HEK293 (cell line): ENCODE measurements at regions not wholly inside any gene's neighbourhood (a gene's known extent, or its start where the extent isn't known, plus 50 kb on each side); places are given as distances from the start of the nearest gene placed in this dataset.

Experiments used
- CTCF ChIA-PET: fragments of 350-600 bp; formaldehyde crosslinking; extraction: SDS; loops from one replicate; lab custom pipeline; 2021; ENCODE audit warnings: antibody characterized with exemption; lab: Yijun Ruan, JAX
- POLR2A ChIA-PET: fragments of 300-600 bp; formaldehyde crosslinking; extraction: SDS; loops from one replicate; lab custom pipeline; 2020; ENCODE audit warnings: antibody characterized with exemption, inconsistent platforms; lab: Yijun Ruan, JAX
- H3K27ac ChIP-seq: fragments of 200-500 bp; sonication (Bioruptor generic); 2 replicates; pipeline ENCODE4 v1.5.1; 2014; ENCODE audit warnings: low read depth, low read length, control low read depth, inconsistent platforms; ENCODE audit errors: extremely low read depth
- H3K36me3 ChIP-seq, 2 experiments: fragments of 200-500 bp in 1 of 2; sonication (Bioruptor generic) in 1 of 2; 1 replicate in 1 of 2; 2 replicates in 1 of 2; pipeline ENCODE4 v1.5.1; 2014 to 2017; ENCODE audit warnings: inconsistent platforms in 2 of 2, low read length in 2 of 2; ENCODE audit not compliant: control insufficient read depth in 2 of 2, insufficient read depth in 1 of 2
- H3K4me1 ChIP-seq: fragments of 200-500 bp; sonication (Bioruptor generic); 2 replicates; pipeline ENCODE4 v1.5.1; 2014; ENCODE audit warnings: mild to moderate bottlenecking, low read length, inconsistent platforms; ENCODE audit not compliant: control insufficient read depth, insufficient read depth
- H3K4me3 ChIP-seq: 2 replicates; pipeline ENCODE4 v1.5.1; 2011; ENCODE audit warnings: low read depth, mild to moderate bottlenecking, control low read depth, low read length, moderate library complexity
- H3K9me3 ChIP-seq: fragments of 200-500 bp; sonication (Bioruptor generic); 2 replicates; pipeline ENCODE4 v1.5.1; 2014; ENCODE audit warnings: low read depth, low read length, inconsistent platforms; ENCODE audit not compliant: control insufficient read depth, insufficient read depth
- BCL11A ChIP-seq: fragments of 450-650 bp; formaldehyde crosslinking; IDR thresholded peaks from 2 replicates; pipeline ENCODE4 v1.5.1; 2016; ENCODE audit warnings: low read depth, missing biosample characterization, missing genetic modification characterization
- GLI4 ChIP-seq: fragments of 450-650 bp; formaldehyde crosslinking; IDR thresholded peaks from 2 replicates; pipeline ENCODE4 v1.5.1; 2016; ENCODE audit warnings: missing biosample characterization, missing genetic modification characterization
- OSR2 ChIP-seq: fragments of 450-650 bp; formaldehyde crosslinking; IDR thresholded peaks from 2 replicates; pipeline ENCODE4 v1.5.1; 2016; ENCODE audit warnings: missing biosample characterization, missing genetic modification characterization
- PRDM4 ChIP-seq: fragments of 450-650 bp; formaldehyde crosslinking; IDR thresholded peaks from 2 replicates; pipeline ENCODE4 v1.5.1; 2017; ENCODE audit warnings: missing biosample characterization, missing genetic modification characterization
- SP3 ChIP-seq: fragments of 450-650 bp; formaldehyde crosslinking; IDR thresholded peaks from 2 replicates; pipeline ENCODE4 v1.5.1; 2016; ENCODE audit warnings: missing biosample characterization, missing genetic modification characterization
- WT1 ChIP-seq: fragments of 450-650 bp; formaldehyde crosslinking; IDR thresholded peaks from 2 replicates; pipeline ENCODE4 v1.5.1; 2016; ENCODE audit warnings: missing biosample characterization, missing genetic modification characterization
- ZBTB49 ChIP-seq: fragments of 450-650 bp; formaldehyde crosslinking; IDR thresholded peaks from 2 replicates; pipeline ENCODE4 v1.5.1; 2016; ENCODE audit warnings: missing biosample characterization, missing genetic modification characterization, low read depth
- ZFP3 ChIP-seq: fragments of 450-650 bp; formaldehyde crosslinking; IDR thresholded peaks from 2 replicates; pipeline ENCODE4 v1.5.1; 2016; ENCODE audit warnings: low read depth, missing biosample characterization, missing genetic modification characterization
- ZFP41 ChIP-seq: fragments of 450-650 bp; formaldehyde crosslinking; IDR thresholded peaks from 2 replicates; pipeline ENCODE4 v1.5.1; 2016; ENCODE audit warnings: missing biosample characterization, missing genetic modification characterization, borderline replicate concordance
- ZIC2 ChIP-seq: fragments of 450-650 bp; formaldehyde crosslinking; IDR thresholded peaks from 2 replicates; pipeline ENCODE4 v1.5.1; 2016; ENCODE audit warnings: missing biosample characterization, missing genetic modification characterization
- ZNF121 ChIP-seq: fragments of 450-650 bp; formaldehyde crosslinking; IDR thresholded peaks from 2 replicates; pipeline ENCODE4 v1.5.1; 2016; ENCODE audit warnings: missing biosample characterization, missing genetic modification characterization
- ZNF248 ChIP-seq: fragments of 450-650 bp; formaldehyde crosslinking; IDR thresholded peaks from 2 replicates; pipeline ENCODE4 v1.5.1; 2017; ENCODE audit warnings: missing biosample characterization, missing genetic modification characterization
- ZNF404 ChIP-seq: fragments of 450-650 bp; formaldehyde crosslinking; IDR thresholded peaks from 2 replicates; pipeline ENCODE4 v1.5.1; 2017; ENCODE audit warnings: missing biosample characterization, missing genetic modification characterization
- ZNF449 ChIP-seq: fragments of 450-650 bp; formaldehyde crosslinking; IDR thresholded peaks from 2 replicates; pipeline ENCODE4 v1.5.1; 2017; ENCODE audit warnings: missing biosample characterization, mild to moderate bottlenecking, missing genetic modification characterization, moderate library complexity
- ZNF501 ChIP-seq: fragments of 450-650 bp; formaldehyde crosslinking; IDR thresholded peaks from 2 replicates; pipeline ENCODE4 v1.5.1; 2016; ENCODE audit warnings: missing biosample characterization, missing genetic modification characterization
- ZNF514 ChIP-seq: fragments of 450-650 bp; formaldehyde crosslinking; IDR thresholded peaks from 2 replicates; pipeline ENCODE4 v1.5.1; 2016; ENCODE audit warnings: missing biosample characterization, missing genetic modification characterization
- ZNF629 ChIP-seq: fragments of 450-650 bp; formaldehyde crosslinking; IDR thresholded peaks from 2 replicates; pipeline ENCODE4 v1.5.1; 2017; ENCODE audit warnings: missing biosample characterization, missing genetic modification characterization
- ZNF654 ChIP-seq: fragments of 450-650 bp; formaldehyde crosslinking; IDR thresholded peaks from 2 replicates; pipeline ENCODE4 v1.5.1; 2016; ENCODE audit warnings: low read depth, missing biosample characterization, missing genetic modification characterization

GRCh38 chr1:221470000-221470698 lies 271.7 kb downstream of the DUSP10 start (continued):
- TF ChIP-seq ZNF449 (tag by site-specific recombination): no peak
- no peak for TF ChIP-seq ZNF248 (tag by site-specific recombination)
- no peak for TF ChIP-seq ZNF654 (tag by site-specific recombination)
- no peak for TF ChIP-seq WT1
- TF ChIP-seq ZNF514: no peak

- Histone ChIP-seq H3K27ac (no peak overlapping the region), H3K9me3 (no peaks in the 10 kb centered on the region), H3K4me1 (no peaks in the 10 kb centered on the region), H3K4me3 (no peak overlapping the region)
- CTCF ChIA-PET: no interaction called here
- TF ChIP-seq ZNF654 (tag by site-specific recombination): no peak
- no peak for TF ChIP-seq ZBTB49 (tag by site-specific recombination)
- TF ChIP-seq ZFP3 (tag by site-specific recombination): no peak
- TF ChIP-seq, all 188 proteins: peak for 0
- no peaks in the 10 kb centered on the region for H3K36me3 ChIP-seq
- POLR2A ChIA-PET: no interaction called here
These were observed 268.5 kb downstream of the DUSP10 start for GRCh38 chr1:221473411-221473810.

GRCh38 chr1:221477252-221477651 lies 264.6 kb downstream of the DUSP10 start:
- CTCF ChIA-PET: interaction anchor here (0.6 to 3.0 kb wide), 20 partner anchors 9 to 1588 kb away, joined by 3 to 29 read pairs (median 3); no protein-coding TSS in a partner anchor
- peaks cover 2% of the 10 kb centered on the region; the same call in 1 of the 2 replicates for H3K4me1 ChIP-seq
- H3K4me3 ChIP-seq: no peak overlapping the region
- no peaks in the 10 kb centered on the region for H3K36me3 ChIP-seq
- POLR2A ChIA-PET: interaction anchor here (0.6 kb wide), 1 partner anchor 67 kb away, joined by 3 read pairs; no protein-coding TSS in a partner anchor
- H3K27ac ChIP-seq: no peak overlapping the region
- TF ChIP-seq PRDM4 (tag by site-specific recombination): no peak
- no peak for TF ChIP-seq SP3 (tag by site-specific recombination)
- no peak for TF ChIP-seq OSR2 (tag by site-specific recombination)
- TF ChIP-seq ZNF501: no peak
- TF ChIP-seq ZNF629: no peak
- no peak for TF ChIP-seq BCL11A (tag by site-specific recombination)
- no peak for TF ChIP-seq ZNF404 (tag by site-specific recombination)
- TF ChIP-seq ZIC2: no peak
- TF ChIP-seq ZFP41 (tag by site-specific recombination): no peak
- TF ChIP-seq GLI4 (tag by site-specific recombination): no peak
- TF ChIP-seq ZNF121 (tag by site-specific recombination): no peak
- no peaks in the 10 kb centered on the region for H3K9me3 ChIP-seq
